Embryonic facial prominence (tissue), 1 donor: ENCODE measurements at regions not wholly inside any gene's neighbourhood (a gene's known extent, or its start where the extent isn't known, plus 50 kb on each side); places are given as distances from the start of the nearest gene placed in this dataset.

ENCODE experiments used
- DNase-seq: peaks from one replicate; pipeline ENCODE4 v3.0.0-alpha.2; 2016; ENCODE audit errors: extremely low spot score

DNA sequence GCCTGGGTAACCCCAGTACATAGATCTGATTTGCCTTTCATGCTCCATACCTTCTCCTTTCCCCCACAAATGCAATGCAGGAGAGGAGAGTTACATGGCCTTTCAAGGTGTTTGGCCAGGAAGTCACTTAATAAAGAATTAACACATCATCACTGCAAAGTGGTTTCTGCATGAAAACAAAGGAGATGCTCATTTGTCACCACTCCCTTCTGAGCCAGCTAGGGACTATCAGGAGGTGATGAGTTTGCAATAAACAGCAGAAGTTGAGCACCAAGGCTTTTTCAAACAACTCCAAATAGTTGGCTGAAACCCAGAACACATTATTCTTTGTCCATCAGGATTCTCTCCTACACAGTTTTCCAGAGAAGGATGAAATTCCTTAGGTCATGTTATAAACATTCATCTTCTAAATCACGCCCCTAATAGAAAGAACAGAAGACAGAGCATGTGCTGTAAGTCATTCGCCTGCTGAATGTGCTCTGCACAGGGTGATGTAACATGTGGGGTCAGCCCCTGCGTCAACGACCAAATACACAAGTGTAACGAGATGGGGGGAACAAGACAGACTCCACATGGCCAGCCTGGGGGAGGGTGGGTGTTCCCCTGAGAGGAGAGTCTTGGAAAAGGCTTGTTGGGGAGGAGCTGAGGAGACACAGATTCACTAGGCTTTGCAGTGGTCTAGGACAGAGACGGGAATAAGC is 87.3 kb upstream of the RMDN2 start:
- peak; percentile 11 for DNase-seq

DNA sequence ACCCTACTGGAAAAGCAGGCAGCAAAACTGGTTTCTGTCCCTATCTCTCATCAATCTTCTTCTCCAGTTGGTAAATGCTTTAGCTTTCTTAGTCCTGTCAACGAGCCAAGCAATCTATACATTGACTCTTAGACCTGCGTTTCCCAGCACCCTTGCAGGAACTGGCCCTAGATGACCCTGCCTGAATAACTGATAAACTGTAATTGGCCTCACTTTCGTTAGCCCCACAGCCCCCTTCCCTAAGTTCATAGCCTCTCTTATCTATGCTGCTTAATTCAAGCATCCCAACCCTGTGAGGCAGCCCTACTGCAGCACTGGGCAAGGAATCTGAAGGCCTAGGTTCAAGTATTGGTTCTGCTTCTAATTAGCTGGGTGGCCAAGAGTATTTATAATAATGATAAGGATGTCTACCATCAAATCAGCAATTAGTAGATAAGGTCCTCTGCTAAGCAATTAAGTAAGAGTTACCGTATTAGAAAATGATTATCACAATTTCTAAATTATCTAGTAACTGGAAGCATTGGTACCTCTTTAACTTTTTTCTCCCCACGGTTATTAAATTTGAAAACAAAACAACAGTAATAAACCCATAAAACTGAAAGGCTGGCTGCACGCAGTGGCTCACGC is 86.4 kb upstream of the RMDN2 start:
- DNase-seq = no peak

DNA sequence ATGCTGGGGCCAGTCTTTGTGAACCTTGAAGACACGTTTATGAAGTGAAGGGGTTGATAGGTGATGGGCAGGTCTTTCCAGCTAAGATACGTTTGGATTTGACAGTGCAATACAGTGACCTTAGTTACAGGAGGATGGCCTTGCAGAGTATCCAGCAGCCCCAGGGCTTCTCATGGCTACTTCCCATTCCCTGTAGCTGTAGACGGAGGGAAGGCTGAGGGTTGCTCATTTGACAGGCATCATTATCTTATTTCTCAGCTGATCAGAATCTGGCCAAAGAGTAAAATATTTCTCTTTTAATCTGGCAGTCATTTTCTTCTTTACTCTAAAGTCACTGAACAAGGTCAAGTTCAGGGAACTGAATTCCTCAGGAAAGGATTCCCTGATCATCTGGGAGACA is 85.1 kb upstream of the RMDN2 start:
- DNase-seq = no peak

DNA sequence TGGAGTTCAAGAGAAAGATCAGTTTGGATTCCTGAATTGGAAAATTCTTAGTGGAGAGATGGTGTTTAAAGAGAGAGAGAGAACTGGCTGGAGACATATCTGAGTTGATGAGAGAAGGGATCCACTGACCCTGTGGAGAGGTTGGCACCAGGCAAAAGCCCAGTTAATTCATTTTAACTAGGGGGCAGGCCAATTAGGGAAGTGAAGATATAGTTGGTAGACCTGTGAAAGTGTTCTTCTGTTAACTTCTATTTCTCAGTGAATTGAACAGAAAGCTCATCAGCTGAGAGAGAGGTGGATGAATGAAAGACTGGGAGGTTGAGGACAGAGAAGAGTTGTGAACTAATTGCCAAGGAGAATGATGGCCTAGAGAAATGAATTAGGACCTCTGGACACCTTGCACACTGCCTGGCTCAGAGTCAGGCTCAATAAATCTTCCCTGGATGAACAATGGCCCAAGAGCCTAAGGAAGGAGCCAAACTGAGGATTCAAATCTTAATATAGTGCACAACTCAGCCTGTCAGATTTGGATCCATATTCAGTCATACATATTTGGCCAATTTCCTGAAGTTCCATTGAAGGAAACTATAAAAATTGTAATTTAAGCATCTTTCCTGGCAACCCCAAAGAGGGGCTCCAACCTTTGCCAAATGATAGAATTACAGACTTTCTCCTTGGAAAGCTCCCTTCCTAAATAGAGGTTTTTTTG is 82.2 kb upstream of the RMDN2 start:
- no peak for DNase-seq

DNA sequence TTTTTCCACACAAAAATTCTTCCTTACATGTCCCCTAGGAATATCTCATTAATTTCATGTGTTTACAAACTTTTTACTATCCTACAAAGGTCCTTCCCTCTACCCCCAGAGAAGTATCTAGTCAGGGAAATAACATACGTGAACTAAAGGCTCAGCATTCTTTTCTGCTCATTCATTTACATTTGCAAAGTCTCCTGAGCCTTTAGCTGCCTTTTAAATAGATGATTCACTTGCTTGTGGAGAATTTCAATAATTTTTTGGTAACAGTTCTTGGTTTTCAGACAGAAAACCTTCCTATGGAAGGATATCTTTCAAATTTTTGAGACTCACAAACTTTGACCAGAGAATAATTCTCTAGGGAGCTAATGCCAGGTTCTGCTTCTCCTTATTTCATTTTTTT is 81.5 kb upstream of the RMDN2 start:
- DNase-seq = no peak

DNA sequence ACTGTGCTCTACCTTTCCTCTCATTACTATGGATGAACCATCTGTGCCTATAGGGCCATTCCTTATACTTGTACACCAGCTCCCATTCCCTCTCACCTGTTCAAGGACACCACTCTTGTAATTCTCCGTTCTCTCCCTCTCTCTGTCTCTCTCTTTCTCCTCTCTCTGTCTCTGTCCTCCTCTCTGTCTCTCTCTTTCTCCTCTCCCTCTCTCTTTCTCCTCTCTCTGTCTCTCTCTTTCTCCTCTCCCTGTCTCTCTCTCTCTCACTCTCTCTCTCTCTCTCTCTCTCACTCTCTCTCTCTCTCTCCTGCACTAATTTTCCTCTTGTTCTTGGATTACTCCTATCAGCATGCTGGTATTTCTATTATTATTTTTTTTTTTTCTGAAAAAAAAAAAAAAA is 78.9 kb upstream of the RMDN2 start:
- no peak for DNase-seq

DNA sequence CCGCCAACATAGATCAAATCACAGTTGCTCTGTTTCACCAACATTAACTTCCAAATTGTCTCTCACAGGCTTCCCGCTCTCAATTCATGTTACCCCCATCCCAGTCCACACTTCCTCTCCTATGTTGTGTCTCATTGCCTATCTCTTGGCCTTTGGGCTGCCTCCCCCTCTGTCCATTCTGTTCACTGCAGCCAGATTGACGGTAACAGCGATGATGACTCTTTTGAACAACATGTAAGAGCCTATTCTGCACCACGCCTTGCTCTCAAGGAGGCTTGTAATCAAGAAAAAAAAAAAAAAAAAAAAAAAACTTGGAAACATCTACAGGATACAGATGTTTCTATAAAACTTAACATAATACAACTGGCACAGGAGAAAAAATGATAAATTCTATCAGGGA is 77.3 kb upstream of the RMDN2 start:
- DNase-seq = no peak

DNA sequence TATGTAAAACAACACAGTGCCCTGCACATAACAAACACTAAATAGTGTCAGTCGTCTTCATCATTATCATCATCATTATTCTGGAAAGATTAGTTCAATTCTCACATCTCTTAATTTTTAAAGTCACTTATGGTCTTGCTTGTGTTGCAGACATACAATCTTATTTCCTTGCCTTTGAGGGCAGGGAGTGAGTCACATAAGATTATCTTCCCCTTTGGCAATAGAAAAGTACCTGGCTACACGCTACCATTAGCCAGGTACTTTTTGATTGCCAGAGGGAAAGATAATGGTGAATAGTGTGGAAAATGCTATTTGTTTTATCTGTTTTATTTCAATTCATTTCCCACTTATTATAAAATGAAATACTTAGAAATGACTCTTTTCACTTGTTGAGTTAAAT is 76.6 kb upstream of the RMDN2 start:
- no peak for DNase-seq

DNA sequence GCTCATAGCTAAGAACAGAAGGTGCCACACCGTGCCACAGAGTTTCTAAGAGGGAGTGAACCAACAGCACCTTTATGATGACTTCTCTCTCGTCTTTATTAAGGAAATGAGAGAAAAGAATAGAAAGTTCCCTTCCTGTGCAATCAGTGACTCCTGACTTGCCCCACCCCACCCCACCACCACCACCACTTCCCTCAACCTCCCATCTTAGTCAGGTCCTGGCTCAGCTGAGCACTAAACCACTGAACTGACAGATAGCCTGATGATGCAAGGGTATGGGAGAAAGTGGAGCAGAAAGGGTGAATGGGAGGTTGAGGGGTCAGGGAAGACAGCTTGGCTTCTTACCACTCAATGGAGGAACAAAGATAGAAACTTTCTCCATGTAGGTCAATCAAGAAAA is 75.2 kb upstream of the RMDN2 start:
- no peak for DNase-seq

DNA sequence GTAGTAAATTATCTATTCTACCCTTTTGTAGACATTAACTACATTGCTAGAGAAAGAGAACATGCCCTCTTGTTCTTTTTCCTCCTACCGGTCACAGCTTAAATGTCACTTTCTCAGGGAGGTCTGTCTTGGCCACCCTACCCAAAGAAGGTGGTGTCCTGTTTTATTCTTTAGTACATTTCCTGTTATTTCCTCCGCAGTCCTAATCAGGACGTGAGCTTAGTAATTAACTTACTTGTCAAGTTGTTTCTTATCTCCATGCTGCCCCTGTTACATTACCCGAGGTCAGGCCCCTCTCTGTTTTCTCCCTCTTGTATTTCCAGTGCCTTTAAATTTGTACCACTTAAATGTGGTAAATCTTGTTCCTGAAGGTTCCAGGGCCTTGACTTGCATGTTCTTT is 73.7 kb upstream of the RMDN2 start:
- DNase-seq = no peak

DNA sequence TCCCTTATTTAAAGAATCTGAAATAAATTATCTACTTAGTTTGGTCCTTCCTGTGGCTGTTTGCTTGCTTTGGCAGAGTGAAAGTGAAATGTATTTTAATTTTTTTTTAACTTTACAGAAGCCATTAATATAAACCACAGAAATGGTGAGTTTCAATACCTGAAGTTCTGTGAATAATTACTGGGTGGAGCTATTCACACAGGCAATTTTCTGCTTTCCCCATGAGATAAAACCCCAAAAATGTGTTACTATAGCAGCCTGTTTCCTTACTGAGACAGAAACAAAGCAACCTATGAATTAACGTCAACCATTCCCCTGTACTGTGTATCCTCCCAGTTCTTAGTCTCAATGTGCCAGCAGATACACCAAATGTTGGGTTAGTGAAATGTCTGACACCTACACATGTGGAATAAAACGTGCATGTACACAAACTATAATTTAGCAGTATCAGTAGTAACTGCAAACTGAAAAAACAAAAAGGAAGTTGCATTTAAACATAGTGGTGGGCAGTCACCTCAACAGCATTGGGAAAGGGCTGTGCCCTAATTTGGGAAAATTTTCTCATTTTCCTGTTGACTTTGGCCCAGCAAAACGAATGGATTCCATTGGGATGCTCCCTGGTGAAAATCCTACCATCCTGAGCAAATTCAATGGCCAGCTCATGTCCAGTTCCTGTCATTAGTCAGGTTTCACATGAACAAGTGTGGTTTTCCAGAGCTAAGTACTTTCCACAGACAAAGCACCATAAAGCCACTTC is 73.1 kb upstream of the RMDN2 start:
- peak; percentile 22 for DNase-seq

DNA sequence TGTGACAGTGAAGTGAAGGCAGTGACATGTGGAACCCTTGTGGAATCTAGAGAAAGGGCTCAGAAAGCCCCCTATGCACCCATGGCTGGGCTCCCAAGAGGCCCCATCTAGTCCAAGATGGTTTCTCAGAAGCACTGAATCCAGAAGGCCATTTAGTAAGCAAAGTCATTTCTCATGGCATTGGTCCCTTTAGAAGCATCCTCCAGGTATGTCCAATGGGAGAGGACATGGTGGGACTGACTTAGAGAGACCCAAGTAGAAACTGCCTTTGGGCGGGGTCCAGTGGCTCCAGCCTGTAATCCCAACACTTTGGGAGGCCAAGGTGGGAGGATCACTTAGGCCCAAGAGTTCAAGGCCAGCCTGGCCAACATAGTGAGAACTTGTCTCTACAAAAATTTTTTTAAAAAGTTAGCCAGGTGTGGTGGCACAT is 72.5 kb upstream of the RMDN2 start:
- no peak for DNase-seq

DNA sequence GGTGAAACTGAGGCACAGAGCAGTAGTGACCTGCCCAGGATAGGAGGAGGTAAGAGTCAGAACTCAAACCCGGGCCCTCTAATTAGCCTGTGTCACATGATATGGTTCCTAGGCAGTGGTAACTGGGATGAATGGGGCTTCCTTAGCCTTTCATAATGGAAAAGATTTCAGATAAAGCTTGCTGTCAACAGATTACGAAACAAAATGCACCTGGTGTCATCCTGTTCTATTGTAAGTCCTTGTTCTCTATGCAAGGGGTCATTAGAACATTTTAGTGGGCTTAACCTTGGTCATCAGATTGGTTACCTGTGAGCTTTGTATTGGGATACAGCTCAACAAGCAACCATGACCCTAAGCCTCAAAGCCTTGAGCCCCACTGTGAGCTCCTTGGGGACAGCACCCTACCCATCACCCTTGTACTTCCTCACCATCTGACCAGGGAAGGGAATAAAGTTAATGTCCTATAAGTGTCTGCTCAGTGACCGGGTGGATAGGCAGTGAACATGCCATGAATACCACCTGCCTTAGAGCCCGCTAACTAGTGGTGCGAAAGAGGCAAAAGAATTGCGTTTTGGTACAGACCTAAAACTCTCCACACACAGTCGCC is 70.3 kb upstream of the RMDN2 start:
- DNase-seq = no peak

DNA sequence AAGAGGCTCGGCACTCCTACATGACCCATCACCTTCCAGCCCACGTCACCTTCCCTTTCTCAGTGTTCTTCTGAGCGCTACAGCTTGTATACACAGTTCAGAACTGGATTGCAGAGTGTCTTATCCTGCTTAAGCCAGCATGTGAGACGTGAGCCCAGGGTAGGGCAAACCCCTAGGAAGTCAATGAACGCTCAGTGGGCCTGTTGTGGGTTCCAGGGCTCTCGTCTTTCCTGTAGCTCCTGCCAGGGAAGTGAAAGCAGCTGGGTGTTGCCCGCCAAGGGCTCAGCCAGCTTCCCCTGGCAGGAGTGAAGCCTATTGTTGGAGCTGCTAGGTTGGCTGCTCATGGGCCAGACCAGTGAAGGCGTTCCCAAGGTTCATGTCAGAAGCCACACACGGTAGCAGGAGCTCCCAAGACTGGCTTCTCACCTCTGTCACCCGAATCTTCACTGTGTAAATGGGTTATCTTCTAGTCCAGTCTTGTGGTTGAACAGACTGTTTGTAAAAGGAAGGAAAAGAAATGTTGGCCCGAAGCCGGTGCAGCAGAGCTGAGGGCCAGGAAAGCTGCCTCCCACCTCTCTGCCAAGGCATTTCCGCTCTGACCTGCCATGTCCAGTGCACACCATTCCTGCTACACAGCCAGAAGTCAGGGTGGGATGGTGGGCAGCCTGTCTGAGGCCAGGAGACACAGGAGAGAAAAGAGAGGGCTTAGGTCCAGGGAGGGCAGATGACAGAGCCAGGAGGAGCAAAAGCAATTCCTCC is 69.6 kb upstream of the RMDN2 start:
- DNase-seq = no peak

DNA sequence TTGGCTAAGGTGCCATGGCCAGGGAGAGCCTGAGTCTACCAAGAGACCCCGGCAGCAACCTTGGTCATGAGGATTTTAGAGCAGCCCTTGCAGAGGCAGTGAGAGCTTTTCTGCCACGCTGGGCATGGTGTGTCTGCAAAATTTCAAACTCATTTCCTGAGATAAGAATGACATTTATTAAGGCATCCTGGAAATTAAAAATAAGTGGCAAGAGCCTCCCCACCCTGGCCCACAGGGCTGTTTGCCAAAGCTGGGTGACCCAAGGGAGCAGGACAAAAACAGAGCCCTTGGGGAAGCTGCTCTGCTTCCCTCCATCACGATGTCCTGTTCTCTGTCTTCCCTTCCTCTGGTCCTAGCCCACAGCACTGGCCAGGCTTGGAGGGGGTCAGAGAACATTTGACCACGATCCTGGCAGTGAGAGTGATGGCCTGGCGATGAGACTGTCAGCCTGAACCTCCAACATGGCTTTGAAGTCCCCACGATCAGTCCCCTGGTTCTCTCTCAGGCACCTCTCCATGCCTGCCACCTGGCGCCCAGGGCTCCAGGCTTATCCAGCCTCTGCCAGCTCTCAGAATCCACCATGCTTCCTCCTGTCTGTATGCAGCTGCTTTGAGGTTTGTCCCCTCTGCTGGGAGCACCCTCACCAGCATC is 68.9 kb upstream of the RMDN2 start:
- no peak for DNase-seq

DNA sequence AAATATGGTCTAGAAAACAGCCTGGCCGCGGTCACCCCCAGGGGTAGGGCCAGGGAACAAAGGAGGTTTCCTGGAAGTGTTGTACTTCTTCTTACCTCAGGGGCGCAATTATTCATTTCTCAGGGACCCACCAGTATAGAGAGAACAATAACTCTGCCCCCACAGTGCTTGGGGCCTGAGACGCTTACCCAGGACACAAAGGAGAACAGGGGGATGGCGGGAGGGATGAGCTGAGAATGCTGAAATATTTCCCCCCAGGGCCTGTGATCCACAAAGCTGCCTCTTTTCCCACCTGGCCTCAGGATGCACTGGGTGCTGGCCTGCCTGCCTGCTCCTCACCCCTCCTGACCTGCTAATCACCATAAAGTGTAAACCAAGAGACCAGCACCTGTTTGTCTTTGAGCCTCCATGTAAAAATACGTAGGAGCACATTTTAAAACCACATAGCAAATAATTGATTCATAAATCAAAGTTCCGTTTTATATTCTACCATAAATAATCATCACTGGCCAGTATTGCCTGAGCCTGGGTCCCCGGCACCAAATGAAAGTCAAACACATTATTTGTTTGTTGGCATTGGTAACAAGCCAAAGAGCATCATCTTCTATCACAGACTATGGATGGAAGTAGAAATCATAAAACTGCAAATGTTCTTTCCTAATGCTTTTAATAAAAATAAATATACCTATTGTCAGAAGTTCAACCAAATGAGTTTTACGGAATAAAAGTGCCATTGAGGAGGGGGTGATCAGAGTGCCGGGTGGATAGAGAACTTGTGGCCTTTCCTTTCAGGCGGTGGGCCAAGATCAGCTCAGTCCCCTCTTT is 67.3 kb upstream of the RMDN2 start:
- DNase-seq = no peak

DNA sequence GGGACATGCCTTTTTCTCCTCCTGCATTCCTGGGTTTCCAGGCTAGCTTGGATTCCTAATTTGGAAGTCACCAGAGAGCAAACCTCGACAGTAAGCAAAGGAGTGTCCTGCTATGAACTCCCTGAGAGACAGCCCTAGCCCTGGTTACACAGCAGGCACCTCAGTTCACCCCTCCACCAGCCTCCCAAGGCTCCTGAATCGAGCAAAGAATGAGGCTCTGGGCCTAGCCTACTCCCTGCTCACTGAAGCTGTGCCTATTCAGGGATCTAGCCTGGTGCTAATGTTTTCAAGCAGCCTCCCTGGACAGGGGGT is 66.7 kb upstream of the RMDN2 start:
- no peak for DNase-seq

DNA sequence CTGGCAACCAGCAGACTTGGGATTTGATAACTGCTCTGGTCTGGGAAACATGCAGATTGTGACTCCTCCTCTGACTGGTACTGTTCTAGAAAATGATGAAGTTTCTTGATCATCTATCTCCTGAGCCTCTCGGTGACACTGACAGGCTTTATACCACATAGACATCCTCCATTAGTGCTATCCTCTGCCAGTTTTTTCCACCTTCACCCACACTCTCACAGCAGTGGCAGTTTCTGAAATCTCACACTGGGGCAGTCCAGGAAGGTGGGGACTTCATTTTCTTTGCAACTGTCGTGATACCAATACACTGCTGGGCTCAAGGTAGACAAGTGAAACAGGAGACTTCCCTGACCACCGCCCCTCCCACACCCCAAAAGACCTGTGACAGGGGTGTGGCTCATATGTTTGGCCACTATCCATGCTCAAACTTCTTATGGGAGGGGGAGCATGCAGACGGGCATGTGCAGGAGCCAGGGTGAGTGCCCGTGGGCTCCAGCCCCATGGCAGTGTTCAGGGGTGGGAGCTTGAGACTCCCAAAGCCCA is 66.3 kb upstream of the RMDN2 start:
- DNase-seq = no peak

DNA sequence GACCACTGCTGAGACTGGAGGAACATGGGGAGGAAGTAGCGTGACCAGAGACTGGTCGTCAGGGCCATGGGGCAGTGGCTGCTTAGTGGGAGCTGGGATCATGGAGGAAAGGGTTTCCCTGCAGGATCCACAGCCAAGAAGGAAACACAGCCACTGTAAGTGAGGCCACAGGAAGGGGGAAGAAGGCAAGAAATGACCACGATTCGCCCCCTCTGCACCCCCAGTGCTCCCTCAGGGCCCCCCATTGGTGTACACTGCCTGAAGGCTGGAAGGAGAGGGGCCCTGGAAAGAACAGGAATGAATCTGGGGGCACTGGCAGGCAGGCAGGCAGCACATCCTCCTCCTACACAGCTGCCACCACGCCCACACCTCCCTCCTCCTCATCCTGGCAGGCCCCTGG is 62.5 kb upstream of the RMDN2 start:
- no peak for DNase-seq

DNA sequence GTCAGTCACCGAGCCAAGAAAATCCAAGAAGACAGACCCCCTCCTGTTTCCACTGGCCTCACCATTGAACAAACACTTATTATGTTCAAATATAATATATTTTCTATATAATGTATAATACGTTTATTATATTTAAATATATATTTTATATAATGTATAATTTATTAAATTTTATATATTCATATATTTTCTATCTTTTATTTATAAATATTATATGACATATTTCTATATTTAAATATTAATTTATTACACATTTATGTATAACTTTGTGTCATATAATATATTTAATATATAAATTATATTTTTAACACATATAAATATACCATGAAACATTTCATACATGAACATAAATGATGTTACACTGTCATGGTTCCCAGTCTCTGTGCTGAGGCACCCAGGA is 60.9 kb upstream of the RMDN2 start:
- DNase-seq = no peak
